ENCODE measurements at regions not wholly inside any gene's neighbourhood (a gene's known extent, or its start where the extent isn't known, plus 50 kb on each side); places are given as distances from the start of the nearest gene placed in this dataset.

DNA sequence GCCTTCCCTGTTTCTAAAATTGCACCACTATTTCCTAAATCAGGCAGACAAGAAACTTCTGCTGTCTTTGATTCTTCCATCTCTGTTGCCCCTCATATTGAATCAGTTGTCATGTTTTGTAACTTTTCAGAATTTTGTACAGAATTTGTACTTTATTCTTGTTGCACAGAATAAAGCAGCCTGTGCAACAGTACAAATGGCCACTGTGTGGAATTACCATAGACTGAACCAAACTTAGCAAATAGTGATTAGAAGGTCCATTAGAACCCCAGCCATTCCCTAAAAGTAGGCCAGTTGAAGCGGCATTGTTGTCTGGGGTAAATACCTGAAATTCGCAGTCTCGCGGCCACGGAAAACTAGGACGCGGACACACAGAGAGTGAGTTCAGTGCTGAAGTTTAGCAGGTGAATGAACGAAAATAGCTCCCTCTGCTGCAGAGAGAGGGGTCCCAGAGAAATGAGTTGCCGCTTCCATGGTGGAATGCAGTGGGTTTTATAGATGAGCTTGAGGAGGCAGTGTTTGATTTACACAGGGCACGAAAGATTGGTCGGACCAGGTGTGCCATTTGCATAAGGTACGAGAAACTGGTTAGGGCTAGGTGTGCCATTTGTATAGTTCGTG is 71.8 kb downstream of the C4orf33 start:
- no peak for TF ChIP-seq HNRNPLL (IDR thresholded peaks at IDR 0.05; ENCODE audit: low read depth, low read length, poor library complexity, severe bottlenecking)
- no peak for TF ChIP-seq ZNF695 (CRISPR knock-in tag; IDR thresholded peaks at IDR 0.05)
- TF ChIP-seq ZBTB7A (IDR thresholded peaks at IDR 0.05; ENCODE audit: borderline replicate concordance, control insufficient read depth, low read depth, low read length), result no peak
- TF ChIP-seq SMARCC2 (IDR thresholded peaks at IDR 0.05; ENCODE audit: low read depth), result no peak
- TF ChIP-seq CBX3 (IDR thresholded peaks at IDR 0.05; ENCODE audit: borderline replicate concordance in 1 of 2, low read length in 2 of 2), result no peak
- TF ChIP-seq POLR2A (conservative IDR thresholded peaks at IDR 0.05), result no peak
- TF ChIP-seq, protein P1, sequence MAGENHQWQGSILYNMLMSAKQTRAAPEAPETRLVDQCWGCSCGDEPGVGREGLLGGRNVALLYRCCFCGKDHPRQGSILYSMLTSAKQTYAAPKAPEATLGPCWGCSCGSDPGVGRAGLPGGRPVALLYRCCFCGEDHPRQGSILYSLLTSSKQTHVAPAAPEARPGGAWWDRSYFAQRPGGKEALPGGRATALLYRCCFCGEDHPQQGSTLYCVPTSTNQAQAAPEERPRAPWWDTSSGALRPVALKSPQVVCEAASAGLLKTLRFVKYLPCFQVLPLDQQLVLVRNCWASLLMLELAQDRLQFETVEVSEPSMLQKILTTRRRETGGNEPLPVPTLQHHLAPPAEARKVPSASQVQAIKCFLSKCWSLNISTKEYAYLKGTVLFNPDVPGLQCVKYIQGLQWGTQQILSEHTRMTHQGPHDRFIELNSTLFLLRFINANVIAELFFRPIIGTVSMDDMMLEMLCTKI (IDR thresholded peaks at IDR 0.05; ENCODE audit: partially characterized antibody), result no peak
